Spinal cord (tissue), 9 donors: ENCODE measurements at regions not wholly inside any gene's neighbourhood (a gene's known extent, or its start where the extent isn't known, plus 50 kb on each side); places are given as distances from the start of the nearest gene placed in this dataset.
"Not testable (repeated sequence)": the region's sequence is repeated elsewhere in the genome, so short reads cannot be mapped to it uniquely, and the experiment has no call there.

ENCODE experiments used
- DNase-seq, 6 donors: peaks; one replicate each; pipeline versions ENCODE4 v3.0.0 to v3.0.0-alpha.2; 2013 to 2015; ENCODE audit warnings: low spot score in 6 of 6, low read depth in 4 of 6
- H3K27ac ChIP-seq: one replicate; pipeline ENCODE4 v1.5.1; 2013; ENCODE audit warnings: low read depth, low read length, control low read depth
- H3K27me3 ChIP-seq: one replicate; pipeline ENCODE4 v1.6.1; 2013; ENCODE audit warnings: low read length; ENCODE audit not compliant: control insufficient read depth, insufficient read depth
- H3K36me3 ChIP-seq: one replicate; pipeline ENCODE4 v1.6.1; 2013; ENCODE audit warnings: low read length; ENCODE audit not compliant: control insufficient read depth, insufficient read depth
- H3K4me1 ChIP-seq: one replicate; pipeline ENCODE4 v1.6.1; 2013; ENCODE audit warnings: low read length; ENCODE audit not compliant: control insufficient read depth, insufficient read depth
- H3K4me3 ChIP-seq: one replicate; pipeline ENCODE4 v1.5.1; 2013; ENCODE audit warnings: low read depth, low read length, control low read depth
- H3K9me3 ChIP-seq: one replicate; pipeline ENCODE4 v1.6.1; 2013; ENCODE audit warnings: low read length; ENCODE audit not compliant: control insufficient read depth, insufficient read depth
- WGBS: methylation state at CpG from one replicate; pipeline ENCODE4 v1.1.5; 2013; ENCODE audit warnings: missing lambda C conversion rate; ENCODE audit not compliant: insufficient coverage; 5-methylcytosine and 5-hydroxymethylcytosine counted together
- donor health status: healthy.

DNA sequence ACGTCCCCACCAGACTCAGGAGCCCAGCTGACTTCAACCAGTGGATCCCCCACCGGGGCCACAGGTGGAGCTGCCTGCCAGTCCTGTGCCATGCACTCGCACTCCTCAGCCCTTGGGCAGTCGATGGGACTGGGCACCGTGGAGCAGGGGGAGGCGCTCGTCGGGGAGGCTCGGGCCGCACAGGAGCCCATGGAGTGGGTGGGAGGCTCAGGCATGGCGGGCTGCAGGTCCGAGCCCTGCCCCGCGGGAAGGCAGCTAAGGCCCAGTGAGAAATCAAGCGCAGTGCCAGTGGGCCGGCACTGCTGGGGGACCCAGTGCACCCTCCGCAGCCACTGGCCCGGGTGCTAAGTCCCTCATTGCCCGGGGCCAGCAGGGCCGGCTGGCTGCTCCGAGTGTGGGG, 52.3 kb upstream of the LRRC30 start:
- WGBS = 91% methylated on average over 21 of the region's 21 CpGs
- not testable (repeated sequence) for DNase-seq, H3K27ac ChIP-seq, H3K9me3 ChIP-seq, H3K4me1 ChIP-seq, H3K4me3 ChIP-seq, H3K27me3 ChIP-seq, H3K36me3 ChIP-seq

DNA sequence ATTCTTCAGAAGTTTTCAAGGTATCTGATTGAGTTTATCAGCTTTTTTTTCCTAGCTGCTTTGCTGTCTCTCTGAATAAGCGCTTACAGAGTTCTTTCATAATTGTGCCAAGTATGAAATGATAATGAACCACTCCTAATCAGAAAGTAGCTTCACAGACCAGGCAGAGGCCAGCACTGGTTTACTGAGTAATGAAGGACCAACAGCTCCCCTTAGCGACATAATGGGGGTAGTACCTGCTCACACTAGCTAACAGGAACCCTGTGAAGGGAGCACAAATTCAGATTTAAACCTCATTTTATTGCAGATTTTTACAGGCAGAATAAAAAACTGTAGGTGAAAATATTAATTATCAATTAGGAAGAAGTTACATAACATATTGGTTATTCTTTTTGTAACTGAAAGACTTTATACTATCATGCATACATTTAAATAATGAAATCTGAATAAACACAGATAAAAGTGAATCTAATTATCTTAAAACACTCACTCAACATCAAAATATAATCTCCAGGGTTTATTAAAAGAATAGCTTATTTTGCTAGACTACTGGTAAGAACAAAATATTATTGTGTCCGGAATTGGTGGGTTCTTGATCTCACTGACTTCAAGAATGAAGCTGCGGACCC, 53.7 kb upstream of the LRRC30 start:
- H3K9me3 ChIP-seq = no peaks in the 10 kb centered on the region
- no peak overlapping the region for H3K27ac ChIP-seq
- peaks cover 4% of the 10 kb centered on the region for H3K4me1 ChIP-seq
- H3K27me3 ChIP-seq = no peaks in the 10 kb centered on the region
- no peak overlapping the region for H3K4me3 ChIP-seq
- DNase-seq = peak; percentile 29 to 93 (median 59)
- WGBS = no CpG with 5 or more reads among the region's 4 CpGs
- H3K36me3 ChIP-seq = no peaks in the 10 kb centered on the region

DNA sequence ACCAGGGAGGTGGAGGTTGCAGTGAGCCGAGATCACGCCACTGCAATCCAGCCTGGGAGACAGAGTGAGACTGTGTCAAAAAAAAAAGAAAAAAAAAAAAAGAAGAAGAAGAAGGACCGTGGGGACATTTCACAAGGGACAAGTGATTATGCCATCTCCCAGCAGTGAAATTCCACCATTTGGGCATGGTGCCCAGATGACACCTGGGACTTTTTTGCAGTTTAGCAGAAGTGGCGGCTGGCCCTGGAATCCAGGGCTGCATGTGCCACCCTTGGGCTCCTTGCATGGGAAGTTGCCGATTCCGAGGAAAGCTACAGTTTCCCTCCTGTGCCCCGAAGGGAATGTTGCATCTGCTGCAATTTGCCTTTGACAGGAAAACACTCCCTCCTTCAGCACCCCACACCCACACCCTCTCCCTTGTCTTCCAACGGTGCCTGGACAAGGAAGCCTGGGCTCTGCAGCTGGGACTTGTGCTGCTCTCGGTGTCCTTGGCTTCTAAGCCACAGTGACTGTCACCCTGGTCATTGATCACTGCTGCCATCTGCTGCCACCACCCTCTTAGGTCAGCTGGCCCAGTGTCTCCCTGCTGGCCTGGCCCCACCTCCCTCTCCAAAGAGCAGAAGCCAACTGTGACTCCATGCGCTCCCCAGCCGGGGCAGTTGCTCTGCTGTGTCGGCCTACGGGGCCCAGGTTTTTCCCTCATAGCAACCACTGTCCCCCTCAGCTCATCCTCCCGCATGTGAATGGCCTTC, 56.4 kb upstream of the LRRC30 start:
- DNase-seq = peak in 1 of 6 donors; percentile 42
- Histone ChIP-seq H3K4me1 (peaks cover 11% of the 10 kb centered on the region), H3K27ac (no peak overlapping the region), H3K36me3 (peaks cover 2% of the 10 kb centered on the region), H3K9me3 (no peaks in the 10 kb centered on the region), H3K27me3 (no peaks in the 10 kb centered on the region), H3K4me3 (no peak overlapping the region)
- WGBS = 67% methylated on average over 12 of the region's 14 CpGs

DNA sequence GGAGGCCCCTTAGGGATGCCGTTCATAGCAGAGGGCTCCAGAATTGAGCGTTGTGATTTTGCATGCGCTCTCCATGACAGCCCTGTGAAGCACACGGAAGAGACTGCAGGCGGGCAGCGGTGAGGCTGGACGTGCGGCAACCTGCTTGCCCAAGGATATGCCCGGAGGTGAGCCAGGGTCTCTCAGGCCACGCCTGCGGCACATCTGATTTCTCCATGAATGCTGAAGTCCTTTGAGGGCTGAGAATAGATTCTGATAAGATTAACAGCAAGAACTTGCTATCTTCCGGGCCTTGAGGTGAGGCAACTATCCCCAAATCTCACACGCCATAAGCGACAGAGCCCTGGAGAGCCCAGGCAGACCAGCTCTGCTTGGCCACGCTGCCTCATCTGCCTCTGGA, 55.6 kb upstream of the LAMA1 start:
- DNase-seq = no peak
- no peaks in the 10 kb centered on the region for H3K9me3 ChIP-seq
- H3K4me1 ChIP-seq = peaks cover 13% of the 10 kb centered on the region
- 91% methylated on average over 12 of the region's 15 CpGs for WGBS
- no peak overlapping the region for H3K4me3 ChIP-seq
- no peak overlapping the region for H3K27ac ChIP-seq
- no peaks in the 10 kb centered on the region for H3K27me3 ChIP-seq
- H3K36me3 ChIP-seq = peaks cover 2% of the 10 kb centered on the region

DNA sequence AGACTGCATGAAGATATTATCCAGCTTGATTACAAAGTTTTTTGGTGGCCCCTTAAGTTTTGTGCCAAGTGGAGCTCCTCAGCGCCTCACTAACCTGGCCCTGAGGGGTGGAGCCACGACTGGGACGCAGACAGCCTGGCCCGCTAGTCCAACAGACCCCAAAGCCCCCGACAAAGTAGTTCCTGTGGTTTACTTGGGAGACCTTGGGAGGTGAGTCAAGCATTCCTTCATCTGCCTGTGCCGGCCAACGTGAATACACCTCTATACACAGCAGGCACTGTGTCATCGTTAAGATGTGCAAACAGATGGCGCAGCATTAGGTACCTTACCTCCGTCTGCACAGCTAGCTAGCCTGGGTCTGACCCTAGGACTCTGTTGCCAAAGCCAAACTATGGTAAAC, 55.0 kb upstream of the LAMA1 start:
- Histone ChIP-seq H3K27me3 (no peaks in the 10 kb centered on the region), H3K4me3 (no peak overlapping the region), H3K9me3 (no peaks in the 10 kb centered on the region), H3K36me3 (peaks cover 2% of the 10 kb centered on the region), H3K27ac (no peak overlapping the region), H3K4me1 (peaks cover 13% of the 10 kb centered on the region)
- WGBS = 93% methylated on average over 6 of the region's 10 CpGs
- DNase-seq = no peak

DNA sequence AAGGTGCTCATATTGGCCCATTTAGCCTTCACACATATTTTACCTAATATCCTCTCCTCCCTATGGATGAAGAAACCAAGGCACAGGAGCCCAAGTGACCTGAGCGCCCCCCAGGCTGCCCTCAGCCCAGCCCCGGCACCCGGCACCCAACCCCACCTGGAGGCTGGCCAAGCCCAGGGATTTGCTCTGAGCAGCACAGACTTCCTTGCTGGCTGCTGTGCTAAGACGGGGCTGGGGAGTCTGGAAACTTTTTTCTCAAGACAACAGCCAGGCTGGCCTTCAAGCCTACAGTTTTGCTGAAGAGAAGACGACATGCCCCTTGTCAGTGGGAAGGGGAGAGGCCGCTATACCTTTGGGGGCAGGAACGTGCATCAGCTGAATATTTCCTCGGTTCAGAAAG, 52.7 kb upstream of the LAMA1 start:
- Histone ChIP-seq H3K4me3 (no peak overlapping the region), H3K9me3 (no peaks in the 10 kb centered on the region), H3K27me3 (no peaks in the 10 kb centered on the region), H3K4me1 (peaks cover 13% of the 10 kb centered on the region), H3K27ac (no peak overlapping the region), H3K36me3 (peaks cover 2% of the 10 kb centered on the region)
- no peak for DNase-seq
- WGBS = 79% methylated on average over 7 of the region's 8 CpGs

DNA sequence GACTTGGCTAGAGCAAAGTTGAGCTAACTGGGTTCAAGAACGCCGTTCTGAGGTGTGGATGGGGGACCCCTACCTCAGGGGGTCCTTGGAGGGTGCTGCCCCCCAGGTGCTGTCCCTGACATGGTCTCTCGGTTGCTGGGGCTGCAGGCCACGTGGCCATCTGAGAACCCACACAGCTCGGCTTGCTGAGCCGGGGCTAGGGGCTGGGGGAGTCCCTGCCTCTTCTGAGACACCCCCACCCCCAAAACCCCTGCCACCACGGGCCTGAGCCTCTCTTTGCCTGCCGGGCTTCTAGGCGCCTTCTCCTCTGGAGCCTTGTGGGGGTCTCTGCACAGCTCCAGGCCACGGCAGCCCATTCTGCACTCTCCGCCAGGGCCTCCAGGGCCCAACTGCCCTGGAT, 52.0 kb upstream of the LAMA1 start:
- Histone ChIP-seq H3K27ac (no peak overlapping the region), H3K4me1 (peaks cover 10% of the 10 kb centered on the region), H3K27me3 (no peaks in the 10 kb centered on the region), H3K9me3 (no peaks in the 10 kb centered on the region), H3K36me3 (peaks cover 2% of the 10 kb centered on the region), H3K4me3 (no peak overlapping the region)
- 87% methylated on average over 11 of the region's 11 CpGs for WGBS
- DNase-seq = no peak

DNA sequence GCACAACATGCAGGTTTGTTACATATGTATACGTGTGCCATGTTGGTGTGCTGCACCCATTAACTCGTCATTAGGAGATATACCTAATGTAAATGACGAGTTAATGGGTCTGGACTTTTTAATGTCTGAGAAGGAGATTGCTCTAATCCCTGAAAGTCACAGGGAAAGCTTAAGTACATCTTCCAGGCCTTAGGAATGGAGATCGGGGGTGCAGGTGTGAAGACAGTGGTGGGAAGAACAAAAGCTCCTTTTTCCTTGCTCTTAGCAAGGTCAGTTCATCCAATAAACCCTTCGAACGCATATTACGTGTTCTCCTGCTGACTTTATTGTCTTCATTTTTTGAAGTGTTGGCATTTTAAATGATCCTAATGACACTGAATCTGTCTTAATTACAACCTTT, 50.8 kb upstream of the LAMA1 start:
- H3K4me1 ChIP-seq = peaks cover 9% of the 10 kb centered on the region
- peak in 1 of 6 donors; percentile 58 for DNase-seq
- H3K9me3 ChIP-seq = no peaks in the 10 kb centered on the region
- H3K27me3 ChIP-seq = no peaks in the 10 kb centered on the region
- no peak overlapping the region for H3K4me3 ChIP-seq
- no peak overlapping the region for H3K27ac ChIP-seq
- peaks cover 2% of the 10 kb centered on the region for H3K36me3 ChIP-seq
- WGBS = 90% methylated on average over 4 of the region's 7 CpGs
